ENCODE measurements at regions not wholly inside any gene's neighbourhood (a gene's known extent, or its start where the extent isn't known, plus 50 kb on each side); places are given as distances from the start of the nearest gene placed in this dataset.

- TF ChIP-seq CTCF (optimal IDR thresholded peaks at IDR 0.05 in 1 of 3, IDR thresholded peaks at IDR 0.05 in 1 of 3, conservative IDR thresholded peaks at IDR 0.05 in 1 of 3; ENCODE audit: extremely low read depth in 1 of 3, insufficient read depth in 2 of 3, low read length in 3 of 3) (no peak), EZH2 (IDR thresholded peaks at IDR 0.05; ENCODE audit: low read length) (no peak)
Observed at GRCh38 chr5:33332804-33333203, 108.0 kb upstream of the TARS1 start.
